Inferior parietal cortex (tissue), 1 donor: ENCODE measurements at regions not wholly inside any gene's neighbourhood (a gene's known extent, or its start where the extent isn't known, plus 50 kb on each side); places are given as distances from the start of the nearest gene placed in this dataset.
"Not testable (repeated sequence)": the region's sequence is repeated elsewhere in the genome, so short reads cannot be mapped to it uniquely, and the experiment has no call there.

ENCODE experiments used
- DNase-seq: peaks from one replicate; pipeline ENCODE4 v3.0.0-alpha.2; 2016; ENCODE audit errors: extremely low spot score

DNA sequence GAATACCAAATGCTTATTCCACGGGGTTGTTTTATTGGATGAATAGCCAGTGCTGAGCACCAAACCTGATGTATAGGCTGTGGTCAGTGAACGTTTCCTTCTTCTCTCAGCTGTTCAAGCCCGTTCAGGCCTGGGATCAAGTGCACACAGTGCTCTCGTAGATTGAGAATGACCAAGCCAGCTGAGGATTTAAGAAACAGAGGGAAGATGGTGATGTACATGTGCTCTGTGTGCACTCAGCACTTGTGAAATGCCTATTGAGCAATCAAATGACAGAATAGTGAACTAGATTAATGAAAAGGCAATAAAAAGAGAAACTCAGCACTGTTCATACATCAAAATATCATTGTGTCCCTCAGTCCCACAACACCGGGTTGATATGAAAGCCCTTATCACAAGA, 302.5 kb downstream of the BMPER start:
- no peak for DNase-seq

DNA sequence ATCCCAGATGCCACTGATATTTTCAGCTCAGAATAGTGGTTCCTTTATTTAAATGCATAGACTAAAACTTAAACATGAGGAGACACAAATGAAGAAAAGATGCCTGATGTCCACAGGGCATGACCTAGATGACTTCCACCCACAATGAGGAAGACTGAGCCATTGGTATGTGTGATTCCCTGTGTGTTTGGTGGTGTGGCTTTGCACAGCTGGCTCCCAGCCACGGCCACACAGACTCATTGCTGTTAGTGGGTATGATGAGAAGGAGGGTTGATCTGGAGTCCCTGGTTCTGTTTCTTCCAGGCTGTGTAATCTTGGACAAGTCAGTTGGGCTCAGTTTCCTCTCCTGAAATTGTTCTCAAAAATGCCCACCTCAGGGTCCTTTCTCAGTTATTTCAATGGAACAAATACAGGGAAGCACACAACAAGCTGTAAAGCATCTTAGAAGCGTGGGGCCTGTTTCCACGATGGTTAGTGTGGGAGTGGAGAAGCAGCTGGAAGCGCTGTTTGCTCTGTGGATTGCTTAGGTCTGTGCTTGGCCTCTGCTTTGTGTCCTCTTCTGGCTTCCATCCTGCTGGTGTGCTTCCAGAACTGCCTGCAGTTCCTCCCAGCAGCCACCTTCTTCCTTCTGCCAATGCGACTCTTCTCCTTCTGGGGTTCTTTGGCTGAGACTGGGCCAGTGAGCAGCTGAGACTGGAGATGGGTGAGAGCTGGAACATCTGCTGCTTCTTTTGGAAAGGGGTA, 303.7 kb downstream of the BMPER start:
- peak; percentile 19 for DNase-seq

DNA sequence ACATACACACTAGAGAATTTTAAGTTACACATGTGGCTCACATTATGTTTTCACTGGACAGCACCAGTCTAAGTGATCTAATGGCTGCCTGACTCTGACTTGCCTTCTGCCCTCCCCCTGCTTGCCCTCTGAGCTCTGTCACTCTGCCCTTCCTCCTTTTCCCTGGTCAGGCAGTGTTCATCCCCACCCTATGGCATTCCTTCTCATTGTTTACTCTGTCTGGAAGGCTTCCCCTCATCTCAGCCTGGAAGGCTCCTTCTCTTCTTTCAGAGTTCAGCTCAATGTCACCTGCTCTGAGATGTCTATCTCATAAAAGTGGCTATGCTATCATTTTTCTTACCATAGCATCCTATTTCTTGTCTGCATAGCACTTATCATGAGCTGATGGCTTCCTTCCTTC, 305.7 kb downstream of the BMPER start:
- DNase-seq: no peak

DNA sequence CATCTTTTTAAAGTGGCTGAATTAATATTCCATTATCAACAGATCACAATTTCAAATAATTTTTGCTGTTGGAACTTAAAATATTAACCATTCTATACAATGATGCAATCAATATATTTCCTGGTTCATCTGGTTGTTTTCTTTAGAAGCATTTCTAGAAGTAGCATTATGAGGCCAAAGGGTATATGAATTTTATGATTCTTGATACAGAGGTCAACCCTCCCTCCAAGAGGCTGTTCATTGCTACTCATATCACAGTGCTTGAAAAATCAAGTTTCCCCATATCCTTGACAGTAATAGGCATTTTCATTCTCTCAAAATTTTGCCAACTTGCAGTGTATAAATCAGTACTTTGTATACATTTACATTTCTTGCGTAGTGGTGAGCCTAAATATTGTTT, 312.6 kb downstream of the BMPER start:
- DNase-seq: no peak

DNA sequence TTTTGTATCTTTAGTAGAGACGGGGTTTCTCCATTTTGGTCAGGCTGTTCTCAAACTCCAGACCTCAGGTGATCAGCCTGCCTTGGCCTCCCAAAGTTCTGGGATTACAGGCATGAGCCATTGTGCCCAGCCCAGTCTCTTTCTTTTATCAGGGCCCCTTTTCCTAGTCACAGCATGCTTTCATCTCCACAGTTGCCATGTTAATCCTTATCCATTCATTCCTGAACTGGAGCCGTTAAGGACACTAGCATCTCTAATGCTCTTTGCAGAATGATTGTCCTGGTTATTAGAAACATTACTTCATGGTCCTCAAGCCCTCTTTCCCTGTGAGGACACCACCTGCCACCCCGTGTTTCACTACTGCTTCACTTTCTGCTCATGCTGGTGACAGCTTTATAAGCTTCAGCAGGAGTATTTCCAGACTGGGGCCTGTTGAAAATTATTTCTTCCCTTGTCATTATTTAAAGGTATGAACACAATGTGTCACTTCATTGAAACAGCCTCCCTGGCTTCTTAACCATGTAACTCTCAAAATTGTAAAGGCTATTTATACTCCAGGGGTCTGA, 313.9 kb downstream of the BMPER start:
- DNase-seq: no peak

- no peak for DNase-seq
These were observed 315.3 kb downstream of the BMPER start for GRCh38 chr7:34220506-34221185.

DNA sequence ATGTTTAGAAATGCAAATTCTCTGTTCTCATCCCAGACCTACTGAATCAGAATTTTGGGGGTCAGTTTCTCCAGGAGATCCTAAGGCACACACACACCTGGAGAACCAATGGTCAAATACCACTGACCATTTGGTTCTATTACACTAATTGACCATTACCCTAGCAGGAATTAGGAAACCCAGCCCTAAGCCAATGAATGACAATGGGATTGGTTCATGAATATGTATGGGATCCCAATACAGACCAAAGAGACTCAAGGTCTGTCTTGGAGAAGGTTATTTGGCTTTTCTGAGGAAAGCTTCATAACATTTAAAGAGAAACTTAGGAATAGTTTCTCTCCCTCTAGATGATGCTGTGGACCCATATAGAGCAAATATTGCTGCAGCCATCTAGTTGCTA, 317.0 kb downstream of the BMPER start:
- DNase-seq: no peak

GRCh38 chr7:34222722-34223121, 317.4 kb downstream of the BMPER start:
- DNase-seq: no peak

DNA sequence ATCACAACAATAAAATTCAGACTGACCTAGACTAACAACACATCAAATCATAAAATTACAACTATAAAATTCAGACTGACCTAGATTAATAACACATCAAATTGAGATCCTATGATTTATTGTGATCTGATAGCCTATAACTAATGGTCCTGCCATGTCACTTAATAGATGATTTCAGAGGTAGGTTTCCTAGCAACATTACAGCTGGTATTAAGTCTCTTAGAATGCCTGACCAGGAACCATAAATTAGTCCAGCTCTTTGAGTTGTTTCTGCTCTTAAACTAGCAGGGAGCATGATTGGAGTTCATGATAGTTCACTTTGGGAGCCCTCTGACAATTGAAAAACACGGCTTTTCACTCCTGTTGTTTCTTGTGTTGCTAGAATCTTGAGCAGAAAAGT, 318.9 kb downstream of the BMPER start:
- DNase-seq: no peak

- DNase-seq: no peak
These were observed 319.9 kb downstream of the BMPER start for GRCh38 chr7:34225193-34225592.

DNA sequence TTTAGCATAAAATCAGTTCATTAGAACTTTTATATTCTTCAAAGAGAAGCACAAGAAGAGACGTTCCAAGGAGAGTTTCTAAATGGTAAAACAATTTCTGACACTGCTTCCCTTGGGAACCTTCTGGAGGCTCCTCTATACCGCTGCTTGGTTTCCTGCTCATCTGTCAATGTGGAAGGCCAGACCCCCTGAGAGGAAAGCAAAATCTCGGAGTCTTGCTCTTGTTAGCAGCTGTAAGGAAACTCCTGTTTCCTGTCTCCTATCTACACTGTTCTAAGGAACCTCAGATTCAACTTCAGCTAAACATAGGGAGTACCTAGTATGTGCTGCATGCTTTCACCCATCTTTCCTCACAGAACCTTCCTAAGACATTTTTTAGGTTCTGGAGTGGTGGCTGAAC, 322.2 kb downstream of the BMPER start:
- DNase-seq: no peak

- DNase-seq: not testable (repeated sequence)
These were observed 329.8 kb downstream of the BMPER start for GRCh38 chr7:34235101-34235500.

GRCh38 chr7:34236057-34236456, 330.7 kb downstream of the BMPER start:
- DNase-seq: no peak

DNA sequence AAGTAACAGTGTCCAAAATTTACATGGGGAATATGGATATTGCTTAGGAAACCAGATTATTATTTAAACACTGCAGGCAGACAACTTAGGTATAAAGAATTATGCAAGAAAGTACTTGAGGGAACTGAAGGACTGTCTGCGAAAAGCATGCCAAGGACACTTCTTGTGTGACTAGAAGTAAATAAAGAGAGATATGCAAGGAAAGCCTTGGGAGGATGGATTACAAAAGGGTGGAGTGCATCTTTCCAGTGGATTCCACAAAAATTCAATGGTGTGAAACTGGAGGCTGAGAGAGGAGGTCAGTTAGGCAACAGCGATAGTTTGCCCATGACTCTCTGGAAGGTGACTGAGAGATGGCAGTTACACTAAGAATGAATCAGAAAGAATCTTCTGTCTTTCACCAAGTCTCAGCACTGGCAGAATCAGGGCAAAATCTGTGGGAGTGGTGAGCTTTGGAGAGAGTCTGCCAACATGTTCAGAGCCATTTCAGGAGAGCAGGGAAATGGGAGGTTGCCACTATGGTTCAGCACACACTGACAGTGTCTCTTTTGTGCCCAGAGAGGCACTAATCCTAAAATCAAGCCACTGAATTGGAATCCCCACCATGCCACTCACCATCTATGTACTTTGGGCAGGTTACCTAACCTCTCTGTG, 331.6 kb downstream of the BMPER start:
- DNase-seq: no peak

DNA sequence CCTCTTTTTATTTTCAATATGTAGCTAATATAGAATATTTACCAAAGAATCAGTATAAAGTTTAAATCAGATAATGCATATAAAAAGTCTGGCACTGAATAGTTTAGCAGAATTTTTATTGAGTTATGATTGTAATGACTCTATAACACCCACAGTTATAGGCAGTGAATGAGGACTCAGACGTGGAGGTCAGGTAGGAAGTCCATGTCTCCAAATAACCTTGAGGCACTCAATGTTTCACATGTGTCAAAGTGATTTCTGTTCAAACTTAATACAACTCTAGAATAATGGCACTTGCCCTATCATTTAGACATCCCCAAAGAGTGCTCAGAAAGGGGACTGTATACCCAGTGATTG, 332.1 kb downstream of the BMPER start:
- DNase-seq: no peak

GRCh38 chr7:34240417-34240816, 335.1 kb downstream of the BMPER start:
- no peak for DNase-seq

DNA sequence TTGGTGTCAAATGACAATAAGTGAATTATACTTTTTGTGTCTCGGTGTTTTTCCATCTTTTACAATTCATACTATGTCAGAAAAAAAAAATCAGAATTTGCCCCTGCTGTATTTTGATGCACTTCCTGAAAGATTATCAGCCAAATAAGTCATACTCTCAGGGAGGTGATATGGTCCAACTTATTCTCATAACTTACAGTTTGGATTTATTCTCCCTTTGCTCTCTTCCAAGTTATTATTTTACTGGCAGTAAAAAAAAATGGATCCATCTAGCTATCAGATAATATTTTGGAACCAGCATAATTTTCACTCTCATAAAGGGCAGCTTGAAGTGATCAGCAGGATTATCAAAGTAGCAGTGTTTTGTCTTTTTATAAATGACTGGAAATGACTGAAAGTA, 337.1 kb downstream of the BMPER start:
- DNase-seq: no peak

GRCh38 chr7:34245246-34245645, 339.9 kb downstream of the BMPER start:
- no peak for DNase-seq

GRCh38 chr7:34247468-34247867, 342.1 kb downstream of the BMPER start:
- DNase-seq: no peak

GRCh38 chr7:34249192-34249591, 343.9 kb downstream of the BMPER start:
- DNase-seq: no peak

DNA sequence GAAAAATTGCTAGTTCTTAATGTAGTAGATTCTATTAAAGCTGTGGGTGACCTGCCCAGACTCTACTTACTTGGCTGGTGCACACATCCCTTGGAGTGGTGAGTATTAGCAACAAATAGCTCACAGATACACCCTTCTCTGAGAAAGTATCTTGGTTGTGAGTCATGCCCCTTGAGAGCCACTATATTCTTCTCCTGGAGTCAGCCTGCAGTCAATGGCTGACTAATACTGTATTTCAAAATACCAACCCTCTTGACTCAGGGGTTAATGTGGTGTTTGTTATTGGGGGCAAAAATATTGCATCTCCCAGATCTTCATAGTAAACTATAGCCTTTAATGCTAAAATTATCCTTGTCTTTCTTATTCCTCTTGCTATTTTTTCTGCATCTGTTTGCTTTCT, 354.9 kb downstream of the BMPER start:
- no peak for DNase-seq

- DNase-seq: no peak
These were observed 357.8 kb downstream of the BMPER start for GRCh38 chr7:34263168-34263567.

GRCh38 chr7:34269084-34269483, 363.7 kb downstream of the BMPER start:
- DNase-seq: no peak
